ENCODE measurements at regions not wholly inside any gene's neighbourhood (a gene's known extent, or its start where the extent isn't known, plus 50 kb on each side); places are given as distances from the start of the nearest gene placed in this dataset.

- H3K4me3 ChIP-seq (ENCODE audit: low read depth, low read length), result no peak overlapping the region
- DNase-seq (ENCODE audit: low read depth), result no peak
- no peak for TF ChIP-seq CTCF (IDR thresholded peaks at IDR 0.05; ENCODE audit: low read depth, low read length, missing control alignments)
Observed at GRCh38 chr10:58019863-58020537, 247.7 kb downstream of the IPMK start.

GRCh38 chr10:58017719-58018367, 249.9 kb downstream of the IPMK start:
- DNase-seq (ENCODE audit: low read depth), result no peak
- TF ChIP-seq CTCF (IDR thresholded peaks at IDR 0.05; ENCODE audit: low read depth, low read length, missing control alignments), result no peak
- no peak overlapping the region for H3K4me3 ChIP-seq (ENCODE audit: low read depth, low read length)

- no peak for TF ChIP-seq CTCF (IDR thresholded peaks at IDR 0.05; ENCODE audit: low read depth, low read length, missing control alignments)
- DNase-seq (ENCODE audit: low read depth), result no peak
- H3K4me3 ChIP-seq (ENCODE audit: low read depth, low read length), result no peak overlapping the region
Observed at GRCh38 chr10:58016614-58017013, 251.1 kb downstream of the IPMK start.

GRCh38 chr10:58014436-58014835, 253.3 kb downstream of the IPMK start:
- no peak for TF ChIP-seq CTCF (IDR thresholded peaks at IDR 0.05; ENCODE audit: low read depth, low read length, missing control alignments)
- H3K4me3 ChIP-seq (ENCODE audit: low read depth, low read length), result no peak overlapping the region
- no peak for DNase-seq (ENCODE audit: low read depth)

GRCh38 chr10:58013406-58013805, 254.3 kb downstream of the IPMK start:
- no peak for TF ChIP-seq CTCF (IDR thresholded peaks at IDR 0.05; ENCODE audit: low read depth, low read length, missing control alignments)
- no peak for DNase-seq (ENCODE audit: low read depth)

GRCh38 chr10:58010073-58010702, 257.5 kb downstream of the IPMK start:
- H3K4me3 ChIP-seq (ENCODE audit: low read depth, low read length), result no peak overlapping the region
- no peak for DNase-seq (ENCODE audit: low read depth)
- no peak for TF ChIP-seq CTCF (IDR thresholded peaks at IDR 0.05; ENCODE audit: low read depth, low read length, missing control alignments)

More at GRCh38 chr10:58013406-58013805, 254.3 kb downstream of the IPMK start:
- H3K4me3 ChIP-seq (ENCODE audit: low read depth, low read length), result no peak overlapping the region

Data from GM12864 (cell line).